Lower leg skin (tissue), 4 donors: ENCODE measurements at regions not wholly inside any gene's neighbourhood (a gene's known extent, or its start where the extent isn't known, plus 50 kb on each side); places are given as distances from the start of the nearest gene placed in this dataset.
"Not testable (repeated sequence)": the region's sequence is repeated elsewhere in the genome, so short reads cannot be mapped to it uniquely, and the experiment has no call there.

Experiments
- DNase-seq, 2 donors: peaks; one replicate each; pipeline ENCODE4 v3.0.0-alpha.2; 2019; ENCODE audit warnings: low spot score in 2 of 2
- H3K4me3 ChIP-seq: fragments of 200-600 bp; sonication (generic); 2 replicates; pipeline ENCODE4 v1.5.1; 2017; ENCODE audit warnings: mild to moderate bottlenecking, low read depth; ENCODE audit not compliant: poor library complexity, severe bottlenecking
- POLR2A ChIP-seq, 2 donors: fragments of 450-650 bp; IDR thresholded peaks; one replicate each; pipeline ENCODE4 v1.6.1; 2016 to 2017; ENCODE audit warnings: antibody characterized with exemption in 2 of 2, mild to moderate bottlenecking in 1 of 2, moderate library complexity in 1 of 2
- WGBS, 2 donors: methylation state at CpG; one replicate each; pipeline ENCODE4 v1.1.5; 2018; 5-methylcytosine and 5-hydroxymethylcytosine counted together
- intact Hi-C: fragments of 100-400 bp; cut with DNase I; formaldehyde crosslinking; loops from one replicate; pipeline ENCODE4 v1.15.0; 2023; ENCODE audit warnings: low total_unique reads
- TF ChIP-seq, protein P1 (sequence below), 3 donors: fragments of 450-650 bp; IDR thresholded peaks; one replicate each; pipeline ENCODE4 v1.5.1; 2016; ENCODE audit warnings: antibody characterized with exemption in 3 of 3, mild to moderate bottlenecking in 3 of 3, moderate library complexity in 2 of 3

DNA sequence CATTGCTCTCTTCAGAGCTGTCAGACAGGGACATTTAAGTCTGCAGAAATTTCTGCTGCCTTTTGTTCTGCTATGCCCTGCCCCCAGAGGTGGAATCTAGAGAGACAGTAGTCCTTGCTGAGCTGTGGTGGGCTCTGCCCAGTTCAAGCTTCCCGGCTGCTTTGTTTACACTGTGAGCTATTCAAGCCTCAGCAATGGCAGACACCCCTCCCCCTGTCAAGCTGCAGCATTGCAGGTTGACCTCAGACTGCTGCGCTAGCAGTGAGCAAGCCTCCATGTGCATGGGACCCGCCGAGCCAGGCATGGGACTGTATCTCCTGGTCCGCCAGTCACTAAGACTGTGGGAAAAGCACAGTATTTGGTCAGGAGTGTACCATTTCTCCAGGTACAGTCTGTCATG is 53.6 kb upstream of the MAPK10 start:
- H3K4me3 ChIP-seq, intact Hi-C loops, DNase-seq: not testable (repeated sequence)
- 81 to 82% methylated on average over 5 of the region's 5 CpGs for WGBS, 2 donors

- intact Hi-C loops = no loop called here
- H3K4me3 ChIP-seq = no peak overlapping the region
- TF ChIP-seq POLR2A (IDR thresholded peaks at IDR 0.05) = no peak
- TF ChIP-seq, protein P1, sequence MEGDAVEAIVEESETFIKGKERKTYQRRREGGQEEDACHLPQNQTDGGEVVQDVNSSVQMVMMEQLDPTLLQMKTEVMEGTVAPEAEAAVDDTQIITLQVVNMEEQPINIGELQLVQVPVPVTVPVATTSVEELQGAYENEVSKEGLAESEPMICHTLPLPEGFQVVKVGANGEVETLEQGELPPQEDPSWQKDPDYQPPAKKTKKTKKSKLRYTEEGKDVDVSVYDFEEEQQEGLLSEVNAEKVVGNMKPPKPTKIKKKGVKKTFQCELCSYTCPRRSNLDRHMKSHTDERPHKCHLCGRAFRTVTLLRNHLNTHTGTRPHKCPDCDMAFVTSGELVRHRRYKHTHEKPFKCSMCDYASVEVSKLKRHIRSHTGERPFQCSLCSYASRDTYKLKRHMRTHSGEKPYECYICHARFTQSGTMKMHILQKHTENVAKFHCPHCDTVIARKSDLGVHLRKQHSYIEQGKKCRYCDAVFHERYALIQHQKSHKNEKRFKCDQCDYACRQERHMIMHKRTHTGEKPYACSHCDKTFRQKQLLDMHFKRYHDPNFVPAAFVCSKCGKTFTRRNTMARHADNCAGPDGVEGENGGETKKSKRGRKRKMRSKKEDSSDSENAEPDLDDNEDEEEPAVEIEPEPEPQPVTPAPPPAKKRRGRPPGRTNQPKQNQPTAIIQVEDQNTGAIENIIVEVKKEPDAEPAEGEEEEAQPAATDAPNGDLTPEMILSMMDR (IDR thresholded peaks at IDR 0.05) = no peak
- no peak for DNase-seq
- 74 to 89% methylated on average over 2 of the region's 2 CpGs for WGBS, 2 donors
Observed at GRCh38 chr4:86414686-86415085, 54.8 kb upstream of the MAPK10 start.

DNA sequence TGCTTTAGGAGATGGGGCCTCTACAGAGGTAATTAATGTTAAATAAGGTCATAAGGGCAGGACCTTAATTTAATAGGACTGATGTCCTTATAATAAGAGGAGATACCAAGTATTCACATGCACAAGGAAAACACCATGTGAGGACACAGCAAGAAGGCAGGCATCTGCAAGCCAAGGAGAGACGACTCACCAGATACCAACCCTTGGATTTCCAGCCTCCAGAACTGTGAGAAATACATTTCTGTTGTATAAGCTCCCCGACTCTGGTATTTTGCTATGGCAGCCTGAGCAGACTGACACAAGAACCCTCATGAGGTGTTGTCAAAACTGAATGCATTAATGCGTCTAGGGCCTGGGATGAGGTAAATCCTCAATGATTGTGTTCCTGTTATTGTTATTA is 56.2 kb upstream of the MAPK10 start:
- no peak for TF ChIP-seq POLR2A (IDR thresholded peaks at IDR 0.05)
- TF ChIP-seq, protein P1 (IDR thresholded peaks at IDR 0.05) = no peak
- intact Hi-C loops = no loop called here
- WGBS, 2 donors = 91 to 92% methylated on average over 3 of the region's 3 CpGs

DNA sequence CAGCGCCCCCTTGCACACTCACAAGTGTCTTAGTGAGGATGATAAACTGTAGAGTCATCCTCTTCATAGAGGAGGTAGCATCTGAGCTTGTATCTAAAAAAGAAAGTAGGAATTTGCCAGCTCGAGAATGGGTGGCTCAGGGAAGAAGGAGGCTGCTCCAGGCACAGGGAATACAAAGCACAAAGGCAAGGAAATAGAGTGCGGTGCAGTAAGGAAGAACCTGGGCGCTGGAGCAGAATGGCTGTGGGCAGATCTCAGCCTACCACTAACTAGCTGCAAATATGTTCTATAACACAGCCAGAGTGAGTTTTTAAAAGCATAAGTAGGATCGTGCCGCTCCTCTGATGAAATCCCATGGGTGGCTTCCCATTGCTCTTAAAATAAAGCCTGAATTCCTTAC is 61.6 kb upstream of the MAPK10 start:
- H3K4me3 ChIP-seq = no peak overlapping the region
- TF ChIP-seq POLR2A (IDR thresholded peaks at IDR 0.05) = no peak
- TF ChIP-seq, protein P1 (IDR thresholded peaks at IDR 0.05) = no peak
- WGBS, 2 donors = 86 to 92% methylated on average over 6 of the region's 6 CpGs
- intact Hi-C loops = no loop called here
- no peak for DNase-seq

More for the DNA sequence above, 56.2 kb upstream of the MAPK10 start:
- DNase-seq = no peak
- H3K4me3 ChIP-seq = no peak overlapping the region

DNA sequence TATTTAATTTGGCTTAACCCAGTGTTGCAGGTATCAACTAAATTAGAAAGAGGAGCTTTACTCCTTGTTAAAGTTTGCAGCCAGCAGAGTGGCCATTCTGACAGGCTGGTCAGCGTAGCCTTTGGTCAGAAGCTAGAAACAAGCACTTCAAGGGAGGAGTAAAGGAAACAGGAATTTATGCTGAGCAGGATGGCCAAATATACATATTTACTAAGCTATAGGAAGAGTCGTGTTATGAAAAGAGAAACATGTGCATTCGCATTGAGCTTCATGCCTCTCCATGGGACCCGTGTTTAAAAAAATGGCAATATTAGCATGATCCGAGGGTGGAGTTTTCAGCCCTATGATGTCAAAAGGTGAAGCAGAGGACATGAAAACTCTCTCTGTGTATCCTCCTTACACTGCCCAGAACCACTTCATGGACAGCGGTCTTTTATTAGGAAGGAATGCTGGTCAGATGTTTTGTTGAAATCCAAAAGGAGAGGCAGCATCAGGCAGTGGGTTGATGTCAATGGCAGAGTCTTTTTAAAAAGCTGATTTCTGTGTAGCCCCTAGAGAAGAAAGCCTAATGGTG is 71.8 kb upstream of the MAPK10 start:
- DNase-seq = no peak
- intact Hi-C loops = no loop called here
- TF ChIP-seq, protein P1 (IDR thresholded peaks at IDR 0.05) = no peak
- no peak for TF ChIP-seq POLR2A (IDR thresholded peaks at IDR 0.05)
- WGBS, 2 donors = 89 to 90% methylated on average over 6 of the region's 6 CpGs
- no peak overlapping the region for H3K4me3 ChIP-seq

DNA sequence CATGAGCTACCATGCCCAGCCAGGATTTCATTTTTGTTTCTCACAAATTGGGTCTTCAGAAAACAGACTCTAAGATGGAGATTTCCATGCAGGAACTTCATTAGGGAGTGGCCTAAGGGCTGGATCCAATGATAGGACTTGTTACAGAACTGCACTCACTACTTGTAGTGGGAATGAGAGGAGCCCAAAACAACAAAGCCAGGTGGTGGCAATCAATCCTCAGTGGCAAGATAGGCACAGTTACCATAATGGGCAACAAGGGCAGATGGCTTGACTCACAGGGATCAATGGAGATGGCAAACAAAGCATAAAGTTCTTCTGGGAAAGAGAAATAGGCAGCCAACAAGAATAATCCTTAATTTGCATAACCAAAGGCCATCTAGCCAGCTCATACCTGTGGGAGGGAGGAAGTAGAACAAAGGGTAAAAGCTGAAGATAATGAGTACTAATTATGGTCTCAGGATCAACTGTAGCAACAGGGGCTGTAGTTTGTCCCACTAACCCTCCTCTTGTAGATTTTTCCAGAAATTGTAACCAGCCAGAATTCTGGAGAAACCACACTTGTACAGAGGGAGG is 72.8 kb upstream of the MAPK10 start:
- no peak overlapping the region for H3K4me3 ChIP-seq
- DNase-seq = no peak
- intact Hi-C loops = no loop called here
- TF ChIP-seq POLR2A (IDR thresholded peaks at IDR 0.05) = no peak
- TF ChIP-seq, protein P1 (IDR thresholded peaks at IDR 0.05) = no peak
